ENCODE measurements at regions not wholly inside any gene's neighbourhood (a gene's known extent, or its start where the extent isn't known, plus 50 kb on each side); places are given as distances from the start of the nearest gene placed in this dataset.
A peak's percentile ranks its signal among the peaks of the same experiment; 100 is the strongest.

GRCh38 chr7:114160925-114161324, 242.1 kb upstream of the PPP1R3A start:
- Histone ChIP-seq H3K9ac (ENCODE audit: insufficient read depth in 1 of 2, low read length in 2 of 2) (no peak overlapping the region), H3K9me3 (ENCODE audit: control insufficient read depth in 4 of 4, insufficient read depth in 3 of 4, low read length in 3 of 4) (no peaks in the 10 kb centered on the region), H3K4me1 (ENCODE audit: control insufficient read depth in 5 of 5, insufficient read depth in 5 of 5, low read length in 5 of 5) (no peaks in the 10 kb centered on the region), H3K4me3 (no peak overlapping the region), H3K36me3 (ENCODE audit: control insufficient read depth in 4 of 4, insufficient read depth in 4 of 4, low read length in 4 of 4) (no peaks in the 10 kb centered on the region), H3K27ac (ENCODE audit: low read depth in 1 of 2, low read length in 1 of 2) (no peak overlapping the region), H3K27me3 (ENCODE audit: control insufficient read depth in 3 of 3, insufficient read depth in 3 of 3, low read length in 2 of 3) (no peaks in the 10 kb centered on the region)
- no peak for DNase-seq
- no peak for TF ChIP-seq CTCF (IDR thresholded peaks at IDR 0.05; ENCODE audit: control extremely low read depth, extremely low read depth)
- 88 to 89% methylated on average over 2 of the region's 2 CpGs for WGBS, 2 donors
- no peak for ATAC-seq (ENCODE audit: insufficient read depth, low FRiP score)

- DNase-seq = no peak
- Histone ChIP-seq H3K4me1 (ENCODE audit: control insufficient read depth in 5 of 5, insufficient read depth in 5 of 5, low read length in 5 of 5) (no peaks in the 10 kb centered on the region), H3K4me3 (no peak overlapping the region), H3K27ac (ENCODE audit: low read depth in 1 of 2, low read length in 1 of 2) (no peak overlapping the region), H3K9me3 (ENCODE audit: control insufficient read depth in 4 of 4, insufficient read depth in 3 of 4, low read length in 3 of 4) (peaks cover 0 to 2% (median 0%) of the 10 kb centered on the region in 4 donors), H3K9ac (ENCODE audit: insufficient read depth in 1 of 2, low read length in 2 of 2) (no peak overlapping the region), H3K27me3 (ENCODE audit: control insufficient read depth in 3 of 3, insufficient read depth in 3 of 3, low read length in 2 of 3) (no peaks in the 10 kb centered on the region), H3K36me3 (ENCODE audit: control insufficient read depth in 4 of 4, insufficient read depth in 4 of 4, low read length in 4 of 4) (no peaks in the 10 kb centered on the region)
- no peak for ATAC-seq (ENCODE audit: insufficient read depth, low FRiP score)
- 90 to 97% methylated on average over 1 of the region's 1 CpG for WGBS, 2 donors
- TF ChIP-seq CTCF (IDR thresholded peaks at IDR 0.05; ENCODE audit: control extremely low read depth, extremely low read depth) = no peak
These were observed 240.0 kb upstream of the PPP1R3A start for GRCh38 chr7:114158854-114159253.

- H3K9me3 ChIP-seq (ENCODE audit: control insufficient read depth in 4 of 4, insufficient read depth in 3 of 4, low read length in 3 of 4) = peaks cover 0 to 2% (median 0%) of the 10 kb centered on the region in 4 donors
- DNase-seq (peak in 1 of 3 donors; percentile 9), ATAC-seq (ENCODE audit: insufficient read depth, low FRiP score) (no peak)
- 87 to 88% methylated on average over 3 of the region's 3 CpGs for WGBS, 2 donors
- no peak overlapping the region for H3K4me3 ChIP-seq
- TF ChIP-seq CTCF (IDR thresholded peaks at IDR 0.05; ENCODE audit: control extremely low read depth, extremely low read depth) = no peak
- H3K27ac ChIP-seq (ENCODE audit: low read depth in 1 of 2, low read length in 1 of 2) = no peak overlapping the region
- no peaks in the 10 kb centered on the region for H3K36me3 ChIP-seq (ENCODE audit: control insufficient read depth in 4 of 4, insufficient read depth in 4 of 4, low read length in 4 of 4)
- no peak overlapping the region for H3K9ac ChIP-seq (ENCODE audit: insufficient read depth in 1 of 2, low read length in 2 of 2)
- H3K27me3 ChIP-seq (ENCODE audit: control insufficient read depth in 3 of 3, insufficient read depth in 3 of 3, low read length in 2 of 3) = no peaks in the 10 kb centered on the region
- H3K4me1 ChIP-seq (ENCODE audit: control insufficient read depth in 5 of 5, insufficient read depth in 5 of 5, low read length in 5 of 5) = no peaks in the 10 kb centered on the region
These were observed 239.5 kb upstream of the PPP1R3A start for GRCh38 chr7:114158275-114158674.

GRCh38 chr7:114156178-114156577, 237.4 kb upstream of the PPP1R3A start:
- Histone ChIP-seq H3K4me1 (ENCODE audit: control insufficient read depth in 5 of 5, insufficient read depth in 5 of 5, low read length in 5 of 5) (no peaks in the 10 kb centered on the region), H3K9ac (ENCODE audit: insufficient read depth in 1 of 2, low read length in 2 of 2) (no peak overlapping the region), H3K27ac (ENCODE audit: low read depth in 1 of 2, low read length in 1 of 2) (no peak overlapping the region), H3K9me3 (ENCODE audit: control insufficient read depth in 4 of 4, insufficient read depth in 3 of 4, low read length in 3 of 4) (peaks cover 0 to 2% (median 0%) of the 10 kb centered on the region in 4 donors), H3K36me3 (ENCODE audit: control insufficient read depth in 4 of 4, insufficient read depth in 4 of 4, low read length in 4 of 4) (no peaks in the 10 kb centered on the region), H3K4me3 (no peak overlapping the region), H3K27me3 (ENCODE audit: control insufficient read depth in 3 of 3, insufficient read depth in 3 of 3, low read length in 2 of 3) (no peaks in the 10 kb centered on the region)
- ATAC-seq (ENCODE audit: insufficient read depth, low FRiP score) (no peak), DNase-seq (no peak)
- WGBS, 2 donors = 0% methylated on average over 1 of the region's 1 CpG
- no peak for TF ChIP-seq CTCF (IDR thresholded peaks at IDR 0.05; ENCODE audit: control extremely low read depth, extremely low read depth)

Data from lung (tissue), 11 donors.